ENCODE measurements at regions not wholly inside any gene's neighbourhood (a gene's known extent, or its start where the extent isn't known, plus 50 kb on each side); places are given as distances from the start of the nearest gene placed in this dataset.

- Histone ChIP-seq H3K79me2 (ENCODE audit: insufficient read depth, low read depth, low read length) (no peaks in the 10 kb centered on the region), H2AFZ (ENCODE audit: low read length) (no peak overlapping the region), H3K36me3 (ENCODE audit: insufficient read depth, low read length) (no peaks in the 10 kb centered on the region), H3K9me3 (ENCODE audit: low read length) (no peaks in the 10 kb centered on the region), H3K4me2 (ENCODE audit: low read length) (no peak overlapping the region), H3K4me1 (ENCODE audit: insufficient read depth, low read length, poor library complexity, severe bottlenecking) (no peaks in the 10 kb centered on the region), H3K4me3 (ENCODE audit: low read depth, low read length, poor library complexity, severe bottlenecking) (no peak overlapping the region), H3K9me2 (ENCODE audit: insufficient read depth, low read length) (no peaks in the 10 kb centered on the region; the same call in 1 of the 2 replicates), H4K20me1 (ENCODE audit: insufficient read depth, low read length) (no peaks in the 10 kb centered on the region), H3K27ac (ENCODE audit: low read depth, low read length, poor library complexity, severe bottlenecking) (no peak overlapping the region)
- TF ChIP-seq CTCF (conservative IDR thresholded peaks at IDR 0.05; ENCODE audit: low read length): no peak
- TF ChIP-seq EZH2phosphoT487 (IDR thresholded peaks at IDR 0.05; ENCODE audit: borderline replicate concordance, low read depth, low read length): no peak
- ChIA-PET POLR2A (interaction anchor here (0.6 kb wide), 1 partner anchor 397 kb away, joined by 5 read pairs; no protein-coding TSS in a partner anchor), CTCF (ENCODE audit: unreplicated experiment) (no interaction called here)
- intact Hi-C loops (cut with micrococcal nuclease; ENCODE audit: unreplicated experiment): no loop called here
- no TSS peak for BruUV-seq (replicated peaks)
- no peak for DNase-seq (ENCODE audit: low spot score)
These were observed 154.0 kb downstream of the GASK1B start for GRCh38 chr4:158018831-158019230.

GRCh38 chr4:158018221-158018830 lies 154.5 kb downstream of the GASK1B start:
- no TSS peak for BruUV-seq (replicated peaks)
- Histone ChIP-seq H3K4me2 (ENCODE audit: low read length) (no peak overlapping the region), H3K27ac (ENCODE audit: low read depth, low read length, poor library complexity, severe bottlenecking) (no peak overlapping the region), H3K9me2 (ENCODE audit: insufficient read depth, low read length) (no peaks in the 10 kb centered on the region; the same call in 1 of the 2 replicates), H3K36me3 (ENCODE audit: insufficient read depth, low read length) (no peaks in the 10 kb centered on the region), H2AFZ (ENCODE audit: low read length) (no peak overlapping the region), H3K4me3 (ENCODE audit: low read depth, low read length, poor library complexity, severe bottlenecking) (no peak overlapping the region), H3K79me2 (ENCODE audit: insufficient read depth, low read depth, low read length) (no peaks in the 10 kb centered on the region), H4K20me1 (ENCODE audit: insufficient read depth, low read length) (no peaks in the 10 kb centered on the region), H3K9me3 (ENCODE audit: low read length) (no peaks in the 10 kb centered on the region), H3K4me1 (ENCODE audit: insufficient read depth, low read length, poor library complexity, severe bottlenecking) (no peaks in the 10 kb centered on the region)
- POLR2A ChIA-PET: interaction anchor here (0.6 kb wide), 1 partner anchor 397 kb away, joined by 5 read pairs; no protein-coding TSS in a partner anchor
- intact Hi-C loops (cut with micrococcal nuclease; ENCODE audit: unreplicated experiment): no loop called here
- CTCF ChIA-PET (ENCODE audit: unreplicated experiment): no interaction called here
- DNase-seq (ENCODE audit: low spot score): no peak
- TF ChIP-seq CTCF (conservative IDR thresholded peaks at IDR 0.05; ENCODE audit: low read length) (no peak), EZH2phosphoT487 (IDR thresholded peaks at IDR 0.05; ENCODE audit: borderline replicate concordance, low read depth, low read length) (no peak)

- Histone ChIP-seq H3K79me2 (ENCODE audit: insufficient read depth, low read depth, low read length) (no peaks in the 10 kb centered on the region), H3K36me3 (ENCODE audit: insufficient read depth, low read length) (no peaks in the 10 kb centered on the region), H3K4me3 (ENCODE audit: low read depth, low read length, poor library complexity, severe bottlenecking) (no peak overlapping the region), H3K27ac (ENCODE audit: low read depth, low read length, poor library complexity, severe bottlenecking) (no peak overlapping the region), H3K9me3 (ENCODE audit: low read length) (no peaks in the 10 kb centered on the region), H2AFZ (ENCODE audit: low read length) (no peak overlapping the region), H3K4me2 (ENCODE audit: low read length) (no peak overlapping the region), H3K4me1 (ENCODE audit: insufficient read depth, low read length, poor library complexity, severe bottlenecking) (no peaks in the 10 kb centered on the region), H3K9me2 (ENCODE audit: insufficient read depth, low read length) (no peaks in the 10 kb centered on the region; the same call in 1 of the 2 replicates), H4K20me1 (ENCODE audit: insufficient read depth, low read length) (no peaks in the 10 kb centered on the region)
- ChIA-PET POLR2A (interaction anchor here (1.0 kb wide), 1 partner anchor 16 kb away, joined by 3 read pairs; no protein-coding TSS in a partner anchor), CTCF (ENCODE audit: unreplicated experiment) (no interaction called here)
- TF ChIP-seq CTCF (conservative IDR thresholded peaks at IDR 0.05; ENCODE audit: low read length): no peak
- TF ChIP-seq EZH2phosphoT487 (IDR thresholded peaks at IDR 0.05; ENCODE audit: borderline replicate concordance, low read depth, low read length): no peak
- no TSS peak for BruUV-seq (replicated peaks)
- DNase-seq (ENCODE audit: low spot score): no peak
- intact Hi-C loops (cut with micrococcal nuclease; ENCODE audit: unreplicated experiment): no loop called here
These were observed 156.3 kb downstream of the GASK1B start for GRCh38 chr4:158016511-158016910.
